GM12874 (cell line): ENCODE measurements at regions not wholly inside any gene's neighbourhood (a gene's known extent, or its start where the extent isn't known, plus 50 kb on each side); places are given as distances from the start of the nearest gene placed in this dataset.

ENCODE experiments used
- CTCF ChIP-seq: IDR thresholded peaks from 2 replicates; pipeline ENCODE4 v1.5.1; 2011; ENCODE audit warnings: low read depth, mild to moderate bottlenecking, control low read depth, low read length, moderate library complexity; ENCODE audit not compliant: insufficient read depth

- no peak for TF ChIP-seq CTCF
Measured at GRCh38 chr7:106405697-106406141, 120.9 kb upstream of the NAMPT start.

DNA sequence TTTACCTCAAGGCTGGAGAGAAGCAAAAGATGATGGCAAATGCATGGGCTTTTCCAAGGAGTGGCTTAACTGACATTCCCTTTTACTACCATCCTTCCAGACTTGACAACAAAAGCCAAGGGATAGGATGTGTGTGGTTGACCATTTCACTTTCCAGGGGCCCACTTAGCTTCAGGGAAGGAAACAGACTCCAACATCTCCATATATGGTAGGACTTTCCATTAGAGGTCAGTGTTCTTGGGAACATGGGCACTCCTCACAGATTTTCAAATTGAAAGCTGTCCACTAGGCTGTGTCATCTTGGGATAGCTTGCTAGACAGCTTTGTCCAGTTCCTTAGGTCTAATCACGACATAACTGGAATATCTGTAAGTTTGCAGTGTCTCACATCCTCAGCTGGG lies 118.1 kb upstream of the NAMPT start:
- no peak for TF ChIP-seq CTCF

DNA sequence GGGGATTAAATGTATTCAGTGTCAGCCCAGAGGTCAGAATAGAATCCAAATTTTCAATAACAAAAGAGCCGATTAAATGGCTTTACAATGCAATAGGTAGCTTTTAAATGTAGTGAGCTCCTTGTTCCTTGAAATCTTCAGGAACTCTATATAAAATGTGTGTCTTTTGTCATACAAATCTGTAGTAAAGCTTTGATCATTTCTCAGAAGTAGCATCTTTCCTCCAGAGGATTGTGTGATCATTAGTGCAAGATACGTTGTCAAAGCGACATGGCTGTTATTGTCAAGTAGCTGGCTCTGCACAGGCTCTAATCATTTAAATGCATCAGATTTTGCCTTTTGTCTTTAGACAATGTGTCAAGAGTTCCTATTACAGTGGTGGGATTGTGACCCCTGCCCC lies 116.1 kb upstream of the NAMPT start:
- TF ChIP-seq CTCF = no peak

DNA sequence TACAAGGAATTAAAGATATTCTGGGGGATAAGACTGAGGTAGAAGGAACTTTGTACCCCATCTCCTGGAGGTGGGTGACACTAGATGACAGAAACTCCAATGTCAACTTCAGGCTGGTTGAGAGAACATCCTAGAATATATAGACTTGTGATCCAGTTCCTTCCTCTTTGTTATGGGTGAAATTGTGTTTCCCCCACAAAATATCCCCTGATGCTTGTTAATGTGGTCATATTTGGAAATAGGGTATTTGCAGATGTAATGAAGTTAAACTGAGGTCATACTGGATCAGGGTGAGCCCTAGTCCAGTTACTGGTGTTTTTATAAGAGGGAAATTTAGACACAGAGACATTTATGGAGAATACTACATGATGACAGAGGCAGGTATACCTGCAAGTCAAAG lies 114.0 kb upstream of the NAMPT start:
- no peak for TF ChIP-seq CTCF

DNA sequence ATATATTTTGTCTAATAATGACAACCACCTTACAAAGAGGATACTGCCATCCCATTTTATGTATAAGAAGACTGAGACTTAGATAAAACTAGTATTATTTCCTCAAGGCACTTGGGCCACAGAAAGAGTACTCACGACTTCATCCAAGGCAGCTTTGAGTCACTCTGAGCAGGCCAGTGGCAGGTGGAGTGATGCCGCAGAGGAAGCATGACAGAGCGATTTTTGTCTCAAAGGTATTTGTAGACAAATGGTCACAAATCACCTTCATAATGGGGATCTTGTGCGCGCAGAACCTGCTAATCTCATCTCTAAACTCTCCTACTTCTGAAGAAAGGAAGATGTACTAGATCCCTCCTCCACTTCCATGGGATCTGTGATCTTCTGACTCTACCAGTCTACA lies 113.2 kb upstream of the NAMPT start:
- no peak for TF ChIP-seq CTCF

DNA sequence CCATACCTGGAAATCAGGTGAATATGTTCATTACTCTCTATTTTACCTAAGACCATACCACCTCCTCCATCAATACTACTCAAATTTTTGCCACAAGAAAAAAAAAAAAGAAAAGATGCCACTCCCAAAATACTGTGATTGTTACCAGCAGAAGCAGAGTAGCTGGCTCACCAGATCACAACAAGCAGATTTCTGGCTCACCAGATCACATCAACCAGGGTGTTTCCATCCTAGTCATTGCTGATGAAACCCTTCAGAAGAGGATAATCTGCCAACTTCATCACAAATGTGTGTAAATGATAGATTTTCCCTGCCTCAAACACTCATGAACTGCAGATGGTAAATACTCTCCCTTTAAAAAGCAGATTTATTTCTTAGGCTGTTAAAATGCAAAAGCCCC lies 109.7 kb upstream of the NAMPT start:
- no peak for TF ChIP-seq CTCF

DNA sequence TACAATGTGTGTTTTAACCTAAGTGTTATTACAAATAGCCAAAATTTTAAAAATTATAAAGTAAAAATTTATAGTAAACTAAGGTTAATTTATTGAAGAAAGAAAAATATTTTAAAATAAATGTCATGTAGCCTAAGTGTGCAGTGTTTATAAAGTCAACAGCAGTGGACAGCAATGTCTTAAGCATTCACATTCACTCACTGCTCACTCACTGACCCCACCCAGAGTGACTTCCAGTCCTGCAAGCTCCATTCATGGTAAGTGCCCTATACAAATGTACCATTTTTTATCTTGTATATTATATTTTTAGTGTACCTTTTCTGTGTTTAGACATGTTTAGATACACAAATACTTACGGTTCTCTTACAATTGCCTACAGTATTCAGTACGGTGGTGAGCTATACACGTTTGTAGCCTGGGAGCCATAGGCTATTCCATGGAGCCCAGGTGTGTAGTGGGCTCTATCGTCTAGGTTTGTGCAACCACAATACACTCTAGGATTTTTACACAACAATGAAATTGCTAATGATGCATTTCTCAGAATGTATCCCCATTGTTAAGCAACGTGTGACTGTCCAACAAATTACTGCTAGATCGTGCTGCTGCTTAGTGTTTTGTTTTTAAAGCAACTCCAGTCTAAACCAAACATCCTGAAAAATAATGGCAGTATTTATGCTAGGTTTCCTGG lies 108.9 kb upstream of the NAMPT start:
- no peak for TF ChIP-seq CTCF
